ENCODE measurements at regions not wholly inside any gene's neighbourhood (a gene's known extent, or its start where the extent isn't known, plus 50 kb on each side); places are given as distances from the start of the nearest gene placed in this dataset.

GRCh38 chr5:74576941-74577456, 63.5 kb downstream of the ENC1 start:
- Histone ChIP-seq H3K27me3 (ENCODE audit: insufficient read depth, low read length) (no peaks in the 10 kb centered on the region), H3K4me3 (ENCODE audit: low read length) (no peak overlapping the region), H3K9me3 (ENCODE audit: low read depth, low read length) (no peaks in the 10 kb centered on the region), H3K4me1 (ENCODE audit: insufficient read depth, low read length) (peaks cover 31% of the 10 kb centered on the region)

GRCh38 chr5:74575741-74576538, 64.6 kb downstream of the ENC1 start:
- H3K4me1 ChIP-seq (ENCODE audit: insufficient read depth, low read length), result peaks cover 31% of the 10 kb centered on the region
- H3K9me3 ChIP-seq (ENCODE audit: low read depth, low read length), result no peaks in the 10 kb centered on the region
- no peaks in the 10 kb centered on the region for H3K27me3 ChIP-seq (ENCODE audit: insufficient read depth, low read length)
- H3K4me3 ChIP-seq (ENCODE audit: low read length), result no peak overlapping the region

- H3K9me3 ChIP-seq (ENCODE audit: low read depth, low read length), result no peaks in the 10 kb centered on the region
- no peaks in the 10 kb centered on the region for H3K4me1 ChIP-seq (ENCODE audit: insufficient read depth, low read length)
- no peaks in the 10 kb centered on the region for H3K27me3 ChIP-seq (ENCODE audit: insufficient read depth, low read length)
Measured at GRCh38 chr5:74570250-74570649, 70.3 kb downstream of the ENC1 start.

GRCh38 chr5:74567411-74567995, 73.0 kb downstream of the ENC1 start:
- Histone ChIP-seq H3K9me3 (ENCODE audit: low read depth, low read length) (no peaks in the 10 kb centered on the region), H3K4me3 (ENCODE audit: low read length) (no peak overlapping the region), H3K4me1 (ENCODE audit: insufficient read depth, low read length) (no peaks in the 10 kb centered on the region), H3K27me3 (ENCODE audit: insufficient read depth, low read length) (no peaks in the 10 kb centered on the region)

More at GRCh38 chr5:74570250-74570649, 70.3 kb downstream of the ENC1 start:
- no peak overlapping the region for H3K4me3 ChIP-seq (ENCODE audit: low read length)

- no peaks in the 10 kb centered on the region for H3K27me3 ChIP-seq (ENCODE audit: insufficient read depth, low read length)
- H3K4me1 ChIP-seq (ENCODE audit: insufficient read depth, low read length), result no peaks in the 10 kb centered on the region
- H3K4me3 ChIP-seq (ENCODE audit: low read length), result no peak overlapping the region
- no peaks in the 10 kb centered on the region for H3K9me3 ChIP-seq (ENCODE audit: low read depth, low read length)
Measured at GRCh38 chr5:74562122-74562521, 78.4 kb downstream of the ENC1 start.

GRCh38 chr5:74560245-74560644, 80.3 kb downstream of the ENC1 start:
- Histone ChIP-seq H3K27me3 (ENCODE audit: insufficient read depth, low read length) (no peaks in the 10 kb centered on the region), H3K4me1 (ENCODE audit: insufficient read depth, low read length) (no peaks in the 10 kb centered on the region), H3K9me3 (ENCODE audit: low read depth, low read length) (no peaks in the 10 kb centered on the region), H3K4me3 (ENCODE audit: low read length) (no peak overlapping the region)

- Histone ChIP-seq H3K4me3 (ENCODE audit: low read length) (no peak overlapping the region), H3K4me1 (ENCODE audit: insufficient read depth, low read length) (no peaks in the 10 kb centered on the region), H3K27me3 (ENCODE audit: insufficient read depth, low read length) (no peaks in the 10 kb centered on the region), H3K9me3 (ENCODE audit: low read depth, low read length) (no peaks in the 10 kb centered on the region)
Measured at GRCh38 chr5:74556631-74557595, 83.6 kb downstream of the ENC1 start.

GRCh38 chr5:74556006-74556405, 84.5 kb downstream of the ENC1 start:
- Histone ChIP-seq H3K9me3 (ENCODE audit: low read depth, low read length) (no peaks in the 10 kb centered on the region), H3K4me1 (ENCODE audit: insufficient read depth, low read length) (no peaks in the 10 kb centered on the region), H3K4me3 (ENCODE audit: low read length) (no peak overlapping the region), H3K27me3 (ENCODE audit: insufficient read depth, low read length) (no peaks in the 10 kb centered on the region)

GRCh38 chr5:74552101-74552500, 88.4 kb downstream of the ENC1 start:
- H3K27me3 ChIP-seq (ENCODE audit: insufficient read depth, low read length), result no peaks in the 10 kb centered on the region
- no peaks in the 10 kb centered on the region for H3K9me3 ChIP-seq (ENCODE audit: low read depth, low read length)
- no peak overlapping the region for H3K4me3 ChIP-seq (ENCODE audit: low read length)
- no peaks in the 10 kb centered on the region for H3K4me1 ChIP-seq (ENCODE audit: insufficient read depth, low read length)

GRCh38 chr5:74550927-74551326, 89.6 kb downstream of the ENC1 start:
- no peaks in the 10 kb centered on the region for H3K27me3 ChIP-seq (ENCODE audit: insufficient read depth, low read length)

GRCh38 chr5:74549384-74549783, 91.1 kb downstream of the ENC1 start:
- no peak overlapping the region for H3K4me3 ChIP-seq (ENCODE audit: low read length)
- H3K9me3 ChIP-seq (ENCODE audit: low read depth, low read length), result no peaks in the 10 kb centered on the region
- no peaks in the 10 kb centered on the region for H3K27me3 ChIP-seq (ENCODE audit: insufficient read depth, low read length)
- no peaks in the 10 kb centered on the region for H3K4me1 ChIP-seq (ENCODE audit: insufficient read depth, low read length)

More at GRCh38 chr5:74550927-74551326, 89.6 kb downstream of the ENC1 start:
- Histone ChIP-seq H3K4me1 (ENCODE audit: insufficient read depth, low read length) (no peaks in the 10 kb centered on the region), H3K9me3 (ENCODE audit: low read depth, low read length) (no peaks in the 10 kb centered on the region), H3K4me3 (ENCODE audit: low read length) (no peak overlapping the region)

GRCh38 chr5:74546796-74547195, 93.7 kb downstream of the ENC1 start:
- no peak overlapping the region for H3K4me3 ChIP-seq (ENCODE audit: low read length)
- H3K4me1 ChIP-seq (ENCODE audit: insufficient read depth, low read length), result no peaks in the 10 kb centered on the region
- no peaks in the 10 kb centered on the region for H3K9me3 ChIP-seq (ENCODE audit: low read depth, low read length)
- H3K27me3 ChIP-seq (ENCODE audit: insufficient read depth, low read length), result no peaks in the 10 kb centered on the region

- Histone ChIP-seq H3K9me3 (ENCODE audit: low read depth, low read length) (no peaks in the 10 kb centered on the region), H3K27me3 (ENCODE audit: insufficient read depth, low read length) (no peaks in the 10 kb centered on the region), H3K4me3 (ENCODE audit: low read length) (no peak overlapping the region), H3K4me1 (ENCODE audit: insufficient read depth, low read length) (no peaks in the 10 kb centered on the region)
Measured at GRCh38 chr5:74544811-74545210, 95.7 kb downstream of the ENC1 start.

- peaks cover 8% of the 10 kb centered on the region for H3K4me1 ChIP-seq (ENCODE audit: insufficient read depth, low read length)
- no peak overlapping the region for H3K4me3 ChIP-seq (ENCODE audit: low read length)
- no peaks in the 10 kb centered on the region for H3K9me3 ChIP-seq (ENCODE audit: low read depth, low read length)
- H3K27me3 ChIP-seq (ENCODE audit: insufficient read depth, low read length), result no peaks in the 10 kb centered on the region
Measured at GRCh38 chr5:74543162-74543995, 97.1 kb downstream of the ENC1 start.
